ENCODE measurements at regions not wholly inside any gene's neighbourhood (a gene's known extent, or its start where the extent isn't known, plus 50 kb on each side); places are given as distances from the start of the nearest gene placed in this dataset.
"Not testable (repeated sequence)": the region's sequence is repeated elsewhere in the genome, so short reads cannot be mapped to it uniquely, and the experiment has no call there.

GRCh38 chr14:87733115-87733514 lies 259.9 kb downstream of the GALC start:
- H3K27me3 Mint-ChIP-seq (ENCODE audit: insufficient read depth, low read depth, poor library complexity); H4K20me1 ChIP-seq (replicated peaks; ENCODE audit: insufficient read depth); H3K36me3 ChIP-seq (ENCODE audit: insufficient read depth); H3K4me2 ChIP-seq; H3K9me2 ChIP-seq (ENCODE audit: insufficient read depth); H3K27me3 ChIP-seq (ENCODE audit: insufficient read depth); H3K79me2 ChIP-seq (replicated peaks; ENCODE audit: insufficient read depth); H3K27ac ChIP-seq (ENCODE audit: low read depth); H3K4me1 ChIP-seq (ENCODE audit: insufficient read depth); H3K4me1 Mint-ChIP-seq; H3K36me3 Mint-ChIP-seq (ENCODE audit: low read depth); H3K4me3 Mint-ChIP-seq; H3F3A ChIP-seq (replicated peaks; ENCODE audit: low read depth); H2AFZ ChIP-seq; H3K27ac Mint-ChIP-seq; H3K4me3 ChIP-seq; ATAC-seq: not testable (repeated sequence)
- TF ChIP-seq, protein P1, sequence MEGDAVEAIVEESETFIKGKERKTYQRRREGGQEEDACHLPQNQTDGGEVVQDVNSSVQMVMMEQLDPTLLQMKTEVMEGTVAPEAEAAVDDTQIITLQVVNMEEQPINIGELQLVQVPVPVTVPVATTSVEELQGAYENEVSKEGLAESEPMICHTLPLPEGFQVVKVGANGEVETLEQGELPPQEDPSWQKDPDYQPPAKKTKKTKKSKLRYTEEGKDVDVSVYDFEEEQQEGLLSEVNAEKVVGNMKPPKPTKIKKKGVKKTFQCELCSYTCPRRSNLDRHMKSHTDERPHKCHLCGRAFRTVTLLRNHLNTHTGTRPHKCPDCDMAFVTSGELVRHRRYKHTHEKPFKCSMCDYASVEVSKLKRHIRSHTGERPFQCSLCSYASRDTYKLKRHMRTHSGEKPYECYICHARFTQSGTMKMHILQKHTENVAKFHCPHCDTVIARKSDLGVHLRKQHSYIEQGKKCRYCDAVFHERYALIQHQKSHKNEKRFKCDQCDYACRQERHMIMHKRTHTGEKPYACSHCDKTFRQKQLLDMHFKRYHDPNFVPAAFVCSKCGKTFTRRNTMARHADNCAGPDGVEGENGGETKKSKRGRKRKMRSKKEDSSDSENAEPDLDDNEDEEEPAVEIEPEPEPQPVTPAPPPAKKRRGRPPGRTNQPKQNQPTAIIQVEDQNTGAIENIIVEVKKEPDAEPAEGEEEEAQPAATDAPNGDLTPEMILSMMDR (conservative IDR thresholded peaks at IDR 0.05; ENCODE audit: low read depth in 2 of 2): peak; percentile 27 to 42; a peak in 3 of 4 replicates
- peaks cover 17% of the 10 kb centered on the region for H3K9me3 Mint-ChIP-seq
- DNase-seq (ENCODE audit: low spot score): peak; percentile 9

DNA sequence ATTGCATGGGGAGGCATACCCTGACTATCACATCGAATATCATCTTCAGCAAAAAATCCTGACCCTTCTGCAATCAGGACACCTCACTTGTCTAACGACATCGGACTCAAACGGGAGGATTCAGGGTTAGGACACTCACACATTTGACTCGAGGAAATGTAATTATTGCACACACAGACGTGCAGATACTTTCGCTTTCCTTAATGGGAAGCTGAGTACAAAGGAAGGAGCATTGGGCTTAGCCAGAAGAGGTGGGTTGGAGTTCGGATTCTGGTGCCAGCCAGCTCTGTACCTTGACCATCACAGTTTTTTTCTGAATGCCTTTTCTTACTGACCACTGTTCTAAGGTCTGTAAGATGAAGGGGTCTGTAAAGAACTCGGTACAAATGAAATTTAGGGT lies 260.4 kb downstream of the GALC start:
- Mint-ChIP-seq H3K36me3 (ENCODE audit: low read depth) (peaks cover 10% of the 10 kb centered on the region), H3K4me3 (no peak overlapping the region), H3K9me3 (peaks cover 17% of the 10 kb centered on the region), H3K27ac (no peak overlapping the region), H3K27me3 (ENCODE audit: insufficient read depth, low read depth, poor library complexity) (no peaks in the 10 kb centered on the region), H3K4me1 (no peaks in the 10 kb centered on the region)
- Histone ChIP-seq H3K9me2 (ENCODE audit: insufficient read depth) (peaks cover 7% of the 10 kb centered on the region; the same call in 1 of the 2 replicates), H3K4me1 (ENCODE audit: insufficient read depth) (no peaks in the 10 kb centered on the region), H3F3A (replicated peaks; ENCODE audit: low read depth) (no peaks in the 10 kb centered on the region), H2AFZ (no peak overlapping the region), H3K27me3 (ENCODE audit: insufficient read depth) (no peaks in the 10 kb centered on the region), H3K36me3 (ENCODE audit: insufficient read depth) (no peaks in the 10 kb centered on the region), H3K27ac (ENCODE audit: low read depth) (no peak overlapping the region), H4K20me1 (replicated peaks; ENCODE audit: insufficient read depth) (no peaks in the 10 kb centered on the region), H3K4me3 (no peak overlapping the region), H3K79me2 (replicated peaks; ENCODE audit: insufficient read depth) (no peaks in the 10 kb centered on the region), H3K4me2 (no peak overlapping the region)
- TF ChIP-seq, protein P1 (conservative IDR thresholded peaks at IDR 0.05; ENCODE audit: low read depth in 2 of 2): no peak
- TF ChIP-seq POLR2AphosphoS5 (IDR thresholded peaks at IDR 0.05; ENCODE audit: low read depth): no peak
- DNase-seq (ENCODE audit: low spot score) (no peak), ATAC-seq (no peak)

GRCh38 chr14:87725318-87725717 lies 267.7 kb downstream of the GALC start:
- H3K27ac ChIP-seq (ENCODE audit: low read depth): no peak overlapping the region
- no peaks in the 10 kb centered on the region for H3K9me3 Mint-ChIP-seq
- no peaks in the 10 kb centered on the region for H4K20me1 ChIP-seq (replicated peaks; ENCODE audit: insufficient read depth)
- no peaks in the 10 kb centered on the region; the same call in 2 of the 3 replicates for H3K4me1 Mint-ChIP-seq
- no peaks in the 10 kb centered on the region for H3K36me3 Mint-ChIP-seq (ENCODE audit: low read depth)
- no peaks in the 10 kb centered on the region for H3K79me2 ChIP-seq (replicated peaks; ENCODE audit: insufficient read depth)
- peaks cover 4% of the 10 kb centered on the region; the same call in 1 of the 2 replicates for H3K9me2 ChIP-seq (ENCODE audit: insufficient read depth)
- no peaks in the 10 kb centered on the region for H3K36me3 ChIP-seq (ENCODE audit: insufficient read depth)
- H3K27ac Mint-ChIP-seq: no peak overlapping the region
- no peak overlapping the region for H3K4me3 Mint-ChIP-seq
- H2AFZ ChIP-seq: no peak overlapping the region
- ATAC-seq (no peak), DNase-seq (ENCODE audit: low spot score) (no peak)
- no peaks in the 10 kb centered on the region for H3K4me1 ChIP-seq (ENCODE audit: insufficient read depth)
- H3K4me3 ChIP-seq: no peak overlapping the region
- no peaks in the 10 kb centered on the region for H3F3A ChIP-seq (replicated peaks; ENCODE audit: low read depth)
- H3K4me2 ChIP-seq: no peak overlapping the region
- H3K27me3 Mint-ChIP-seq (ENCODE audit: insufficient read depth, low read depth, poor library complexity): no peaks in the 10 kb centered on the region
- no peaks in the 10 kb centered on the region for H3K27me3 ChIP-seq (ENCODE audit: insufficient read depth)
- no peak for TF ChIP-seq JUNB (IDR thresholded peaks at IDR 0.05; ENCODE audit: unreplicated experiment)
- no peak for TF ChIP-seq EZH2phosphoT487 (IDR thresholded peaks at IDR 0.05; ENCODE audit: unreplicated experiment)
- TF ChIP-seq EZH2 (IDR thresholded peaks at IDR 0.05; ENCODE audit: low read depth, unreplicated experiment): no peak
- TF ChIP-seq ZNF462 (CRISPR knock-in tag; IDR thresholded peaks at IDR 0.05): no peak

All from GM23338 (cell line).